Endothelial cell of umbilical vein (primary cell): ENCODE measurements at regions not wholly inside any gene's neighbourhood (a gene's known extent, or its start where the extent isn't known, plus 50 kb on each side); places are given as distances from the start of the nearest gene placed in this dataset.

Experiments
- BruUV-seq: library from RNA; stranded (reverse); fragments of 400-500 nt; replicated peaks from 2 replicates; lab custom pipeline; 2021; lab: Mats Ljungman, UMichigan
- CTCF ChIA-PET: fragments of 300-600, 350-600 bp; sonication (Branson Sonifier 250); formaldehyde crosslinking; loops from one replicate; lab custom pipeline; 2021; ENCODE audit warnings: antibody characterized with exemption, inconsistent platforms; lab: Charles Lee
- POLR2A ChIA-PET: fragments of 300-600, 350-600 bp; sonication (Branson Sonifier 250); formaldehyde crosslinking; loops from one replicate; lab custom pipeline; 2021; ENCODE audit warnings: antibody characterized with exemption, inconsistent platforms; lab: Charles Lee
- DNase-seq: peaks from one replicate; pipeline ENCODE4 v3.0.0-alpha.2; 2011; ENCODE audit warnings: low read depth, low spot score
- FAIRE-seq: peaks from 2 replicates; lab custom pipeline; 2011; peaks lifted over from hg19 to GRCh38; lab: Jason Lieb, UNC
- H2AFZ ChIP-seq: 2 replicates; pipeline ENCODE4 v1.6.0; 2012; ENCODE audit warnings: low read depth, low read length, control low read depth, inconsistent platforms
- H3K27ac ChIP-seq: 2 replicates; pipeline ENCODE4 v1.5.1; 2011; ENCODE audit warnings: low read depth, mild to moderate bottlenecking, control low read depth, low read length, moderate library complexity; ENCODE audit not compliant: insufficient read depth
- H3K27me3 ChIP-seq, 2 experiments: 2 replicates each; pipeline versions ENCODE4 v1.6.0 to v1.6.1; 2011; ENCODE audit warnings: low read length in 2 of 2, mixed read lengths in 1 of 2; ENCODE audit not compliant: control insufficient read depth in 2 of 2, insufficient read depth in 2 of 2
- H3K36me3 ChIP-seq, 2 experiments: 2 replicates in 1 of 2; 3 replicates in 1 of 2; pipeline ENCODE4 v1.5.1; 2011; ENCODE audit warnings: low read length in 2 of 2, mild to moderate bottlenecking in 1 of 2, moderate library complexity in 1 of 2; ENCODE audit not compliant: control insufficient read depth in 2 of 2, insufficient read depth in 2 of 2; ENCODE audit errors: extremely low read depth in 1 of 2
- H3K4me1 ChIP-seq: 3 replicates; pipeline ENCODE4 v1.5.1; 2011; ENCODE audit warnings: mild to moderate bottlenecking, low read length; ENCODE audit not compliant: control insufficient read depth, insufficient read depth; ENCODE audit errors: extremely low read depth
- H3K4me2 ChIP-seq: 2 replicates; pipeline ENCODE4 v1.6.1; 2011; ENCODE audit warnings: low read length, control low read depth, mixed read lengths; ENCODE audit not compliant: insufficient read depth
- H3K4me3 ChIP-seq, 3 experiments: fragments of 200-600 bp in 1 of 3; sonication (generic), shearing (Covaris generic) in 1 of 3; replicated peaks in 1 of 3; 2 replicates each; pipeline ENCODE4 v1.5.1; 2011 to 2016; ENCODE audit warnings: control low read depth in 3 of 3, low read length in 3 of 3, mild to moderate bottlenecking in 2 of 3, inconsistent platforms in 1 of 3, low read depth in 1 of 3, moderate library complexity in 1 of 3; ENCODE audit not compliant: insufficient read depth in 1 of 3
- H3K79me2 ChIP-seq: 2 replicates; pipeline ENCODE4 v1.6.0; 2012; ENCODE audit warnings: low read length, inconsistent platforms; ENCODE audit not compliant: control insufficient read depth, insufficient read depth
- H3K9ac ChIP-seq: replicated peaks from 2 replicates; pipeline ENCODE3; 2011; ENCODE audit warnings: low read length, control low read depth; ENCODE audit not compliant: insufficient read depth; ENCODE audit errors: extremely low read depth
- H3K9me1 ChIP-seq: replicated peaks from 3 replicates; pipeline ENCODE4 v1.6.0; 2011; ENCODE audit warnings: mild to moderate bottlenecking, low read length; ENCODE audit not compliant: control insufficient read depth, insufficient read depth; ENCODE audit errors: extremely low read depth
- H3K9me3 ChIP-seq: replicated peaks from 2 replicates; pipeline ENCODE4 v1.5.1; 2012; ENCODE audit warnings: low read length, inconsistent platforms; ENCODE audit not compliant: control insufficient read depth, insufficient read depth
- H4K20me1 ChIP-seq: replicated peaks from 2 replicates; pipeline ENCODE3; 2011; ENCODE audit warnings: mild to moderate bottlenecking, low read length; ENCODE audit not compliant: control insufficient read depth, insufficient read depth; ENCODE audit errors: extremely low read depth
- CTCF ChIP-seq, 2 donors: IDR thresholded peaks; 1 replicate in 1 of 2; 2 replicates in 1 of 2; pipeline ENCODE4 v1.5.1; 2011; ENCODE audit warnings: low read length in 2 of 2, mild to moderate bottlenecking in 2 of 2, moderate library complexity in 2 of 2, control low read depth in 1 of 2, inconsistent platforms in 1 of 2, low read depth in 1 of 2; ENCODE audit not compliant: insufficient read depth in 1 of 2; ENCODE audit errors: extremely low read depth in 1 of 2
- EZH2 ChIP-seq: IDR thresholded peaks from 2 replicates; pipeline ENCODE4 v1.6.1; 2012; ENCODE audit warnings: borderline replicate concordance, low read depth, mild to moderate bottlenecking, moderate library complexity, low read length, inconsistent platforms; ENCODE audit not compliant: severe bottlenecking
- FOS ChIP-seq: IDR thresholded peaks from 2 replicates; pipeline ENCODE4 v1.6.1; 2011; ENCODE audit warnings: mild to moderate bottlenecking, low read length, moderate library complexity, borderline replicate concordance; ENCODE audit not compliant: insufficient read depth
- GATA2 ChIP-seq: IDR thresholded peaks from 2 replicates; pipeline ENCODE4 v1.7.0; 2011; ENCODE audit warnings: low read depth, mild to moderate bottlenecking, moderate library complexity, mixed read lengths, low read length; ENCODE audit not compliant: insufficient read length, insufficient read depth
- JUN ChIP-seq: IDR thresholded peaks from 2 replicates; pipeline ENCODE4 v1.6.1; 2011; ENCODE audit warnings: borderline replicate concordance, low read depth; ENCODE audit not compliant: insufficient read length, insufficient read depth
- MAX ChIP-seq: IDR thresholded peaks from 2 replicates; pipeline ENCODE4 v1.6.1; 2011; ENCODE audit not compliant: insufficient read depth, insufficient read length
- MYC ChIP-seq: IDR thresholded peaks from one replicate; pipeline ENCODE4 v1.6.1; 2011; ENCODE audit warnings: mild to moderate bottlenecking, low read depth, low read length
- POLR2A ChIP-seq: IDR thresholded peaks from 2 replicates; pipeline ENCODE4 v1.6.1; 2012; ENCODE audit warnings: low read depth, mild to moderate bottlenecking, control low read depth, low read length
- POLR2AphosphoS5 ChIP-seq: IDR thresholded peaks from 2 replicates; pipeline ENCODE4 v1.6.1; 2012; ENCODE audit warnings: low read depth, mild to moderate bottlenecking, control low read depth, low read length, moderate library complexity; ENCODE audit not compliant: insufficient read depth
- dilution Hi-C: fragments of 300-500 bp; cut with MboI; formaldehyde crosslinking; loops from one replicate; pipeline ENCODE4 v1.15.0; 2019; ENCODE audit warnings: low sequenced_read_pairs; ENCODE audit not compliant: extremely low pct_ligation_motif_present
- intact Hi-C: fragments of 100-400 bp; cut with micrococcal nuclease; formaldehyde crosslinking; loops from one replicate; pipeline ENCODE4 v1.10.0; 2022

GRCh38 chr9:26745111-26745510 is 147.5 kb downstream of the CAAP1 start:
- Histone ChIP-seq H3K4me3 (no peak overlapping the region), H3K27ac (no peak overlapping the region), H3K79me2 (no peaks in the 10 kb centered on the region), H3K9me1 (no peaks in the 10 kb centered on the region), H2AFZ (no peak overlapping the region), H4K20me1 (no peaks in the 10 kb centered on the region), H3K27me3 (peaks cover 4 to 22% of the 10 kb centered on the region in 2 experiments), H3K4me1 (no peaks in the 10 kb centered on the region), H3K9me3 (no peaks in the 10 kb centered on the region), H3K9ac (no peak overlapping the region), H3K36me3 (no peaks in the 10 kb centered on the region), H3K4me2 (no peak overlapping the region)
- dilution Hi-C loops (no loop called here), intact Hi-C loops (no loop called here)
- BruUV-seq, result no TSS peak
- DNase-seq (no peak), FAIRE-seq (no peak)
- ChIA-PET POLR2A (no interaction called here), CTCF (no interaction called here)
- TF ChIP-seq CTCF (IDR thresholded peaks at IDR 0.05; ENCODE audit: extremely low read depth in 1 of 2, insufficient read depth in 1 of 2, low read depth in 1 of 2, low read length in 2 of 2) (no peak), POLR2A (no peak), EZH2 (no peak), POLR2AphosphoS5 (no peak), MAX (no peak), FOS (no peak), GATA2 (no peak), MYC (no peak), JUN (no peak)
